DND-41 (cell line): ENCODE measurements at regions not wholly inside any gene's neighbourhood (a gene's known extent, or its start where the extent isn't known, plus 50 kb on each side); places are given as distances from the start of the nearest gene placed in this dataset.

ENCODE experiments used
- ATAC-seq: fragments of 200-7000 bp; cut with Tn5 transposase; 3 replicates; pipeline ENCODE4 v1.9.1; 2021; ENCODE audit warnings: low read depth; ENCODE audit not compliant: insufficient read depth
- DNase-seq: peaks from one replicate; pipeline ENCODE4 v3.0.0-alpha.2; 2020
- H2AFZ ChIP-seq: 2 replicates; pipeline ENCODE4 v1.6.0; 2012; ENCODE audit warnings: low read depth, low read length
- H3K27ac ChIP-seq: 2 replicates; pipeline ENCODE4 v1.5.1; 2012; ENCODE audit warnings: low read length, inconsistent platforms
- H3K27me3 ChIP-seq: fragments of 200-600 bp; sonication (generic); 2 replicates; pipeline ENCODE4 v1.6.0; 2012; ENCODE audit warnings: low read length, mild to moderate bottlenecking, inconsistent platforms; ENCODE audit not compliant: insufficient read depth, poor library complexity
- H3K36me3 ChIP-seq: 2 replicates; pipeline ENCODE4 v1.5.1; 2012; ENCODE audit warnings: low read length, inconsistent platforms; ENCODE audit not compliant: insufficient read depth
- H3K4me1 ChIP-seq: 2 replicates; pipeline ENCODE4 v1.5.1; 2012; ENCODE audit warnings: mild to moderate bottlenecking, low read length; ENCODE audit not compliant: insufficient read depth
- H3K4me2 ChIP-seq: 2 replicates; pipeline ENCODE4 v1.6.0; 2012; ENCODE audit warnings: mild to moderate bottlenecking, moderate library complexity, low read length, inconsistent platforms; ENCODE audit not compliant: insufficient read depth
- H3K4me3 ChIP-seq, 2 experiments: fragments of 200-600 bp in 1 of 2; shearing (Covaris generic) in 1 of 2; 2 replicates each; pipeline ENCODE4 v1.5.1; 2012 to 2016; ENCODE audit warnings: inconsistent platforms in 2 of 2, low read length in 2 of 2, mild to moderate bottlenecking in 2 of 2, low read depth in 1 of 2, moderate library complexity in 1 of 2
- H3K79me2 ChIP-seq: 2 replicates; pipeline ENCODE4 v1.6.0; 2012; ENCODE audit warnings: low read length, inconsistent platforms; ENCODE audit not compliant: insufficient read depth
- H3K9ac ChIP-seq: 2 replicates; pipeline ENCODE4 v1.6.0; 2012; ENCODE audit warnings: low read depth, mild to moderate bottlenecking, inconsistent platforms, low read length, moderate library complexity
- H3K9me3 ChIP-seq: 2 replicates; pipeline ENCODE4 v1.5.1; 2012; ENCODE audit warnings: low read length, moderate library complexity, mild to moderate bottlenecking, inconsistent platforms; ENCODE audit not compliant: insufficient read depth, severe bottlenecking
- H4K20me1 ChIP-seq: 2 replicates; pipeline ENCODE4 v1.6.0; 2012; ENCODE audit warnings: low read length; ENCODE audit not compliant: insufficient read depth
- CTCF ChIP-seq: IDR thresholded peaks from 2 replicates; pipeline ENCODE4 v1.5.1; 2012; ENCODE audit warnings: borderline replicate concordance, low read length, moderate library complexity, mild to moderate bottlenecking; ENCODE audit not compliant: poor library complexity, severe bottlenecking; ENCODE audit errors: extremely low read depth
- EZH2 ChIP-seq: IDR thresholded peaks from 3 replicates; pipeline ENCODE4 v1.6.1; 2012; ENCODE audit warnings: borderline replicate concordance, low read depth, mild to moderate bottlenecking, moderate library complexity, low read length, inconsistent platforms; ENCODE audit not compliant: severe bottlenecking

- Histone ChIP-seq H3K9ac (no peak overlapping the region), H3K79me2 (no peaks in the 10 kb centered on the region), H3K27me3 (no peaks in the 10 kb centered on the region), H3K4me1 (no peaks in the 10 kb centered on the region), H3K4me3 (no peak overlapping the region), H3K4me2 (no peak overlapping the region), H3K27ac (no peak overlapping the region), H2AFZ (no peak overlapping the region), H3K9me3 (no peaks in the 10 kb centered on the region), H4K20me1 (no peaks in the 10 kb centered on the region), H3K36me3 (no peaks in the 10 kb centered on the region)
- TF ChIP-seq CTCF (no peak), EZH2 (no peak)
- DNase-seq (no peak), ATAC-seq (no peak)
These were observed 394.8 kb downstream of the NR2F1-AS1 start for GRCh38 chr5:93186076-93186682.

- no peaks in the 10 kb centered on the region for H3K9me3 ChIP-seq
- no peak overlapping the region for H3K27ac ChIP-seq
- ATAC-seq (no peak), DNase-seq (no peak)
- no peak overlapping the region for H2AFZ ChIP-seq
- H3K4me2 ChIP-seq, result no peak overlapping the region
- no peak overlapping the region for H3K9ac ChIP-seq
- no peak overlapping the region for H3K4me3 ChIP-seq
- no peaks in the 10 kb centered on the region for H3K79me2 ChIP-seq
- H4K20me1 ChIP-seq, result no peaks in the 10 kb centered on the region
- H3K36me3 ChIP-seq, result no peaks in the 10 kb centered on the region
- TF ChIP-seq EZH2, result no peak
- no peak for TF ChIP-seq CTCF
- no peaks in the 10 kb centered on the region for H3K27me3 ChIP-seq
- H3K4me1 ChIP-seq, result no peaks in the 10 kb centered on the region
These were observed 397.0 kb downstream of the NR2F1-AS1 start for GRCh38 chr5:93184041-93184440.

- Histone ChIP-seq H3K79me2 (no peaks in the 10 kb centered on the region), H3K4me1 (no peaks in the 10 kb centered on the region), H3K9me3 (no peaks in the 10 kb centered on the region), H4K20me1 (no peaks in the 10 kb centered on the region), H3K4me2 (no peak overlapping the region), H3K27me3 (no peaks in the 10 kb centered on the region), H2AFZ (no peak overlapping the region), H3K9ac (no peak overlapping the region), H3K27ac (no peak overlapping the region), H3K36me3 (no peaks in the 10 kb centered on the region), H3K4me3 (no peak overlapping the region)
- DNase-seq (no peak), ATAC-seq (no peak)
- TF ChIP-seq EZH2 (no peak), CTCF (no peak)
These were observed 401.6 kb downstream of the NR2F1-AS1 start for GRCh38 chr5:93179466-93179865.
